Uterus (tissue), 3 donors: ENCODE measurements at regions not wholly inside any gene's neighbourhood (a gene's known extent, or its start where the extent isn't known, plus 50 kb on each side); places are given as distances from the start of the nearest gene placed in this dataset.

ENCODE experiments used
- DNase-seq, 2 donors: peaks; one replicate each; pipeline ENCODE4 v3.0.0-alpha.2; 2019 to 2020
- H3K27ac ChIP-seq, 2 donors: fragments of 200-600 bp; sonication (generic); 1 replicate in 1 of 2; 2 replicates in 1 of 2; pipeline ENCODE4 v1.5.1; 2016 to 2018
- H3K27me3 ChIP-seq, 2 donors: fragments of 200-600 bp; sonication (generic); one replicate each; pipeline ENCODE4 v1.5.1; 2018 to 2019; ENCODE audit warnings: control low read depth in 1 of 2
- H3K36me3 ChIP-seq, 2 donors: fragments of 200-600 bp; sonication (generic); one replicate each; pipeline ENCODE4 v1.5.1; 2019; ENCODE audit warnings: control low read depth in 1 of 2
- H3K4me1 ChIP-seq, 2 donors: fragments of 200-600 bp; sonication (generic); one replicate each; pipeline ENCODE4 v1.5.1; 2018 to 2019; ENCODE audit warnings: control low read depth in 1 of 2
- H3K4me3 ChIP-seq, 2 donors: fragments of 200-600 bp; sonication (generic); 1 replicate in 1 of 2; 2 replicates in 1 of 2; pipeline ENCODE4 v1.5.1; 2018 to 2019; ENCODE audit warnings: mild to moderate bottlenecking in 1 of 2
- H3K9me3 ChIP-seq, 2 donors: fragments of 200-600 bp; sonication (generic); one replicate each; pipeline ENCODE4 v1.5.1; 2019; ENCODE audit warnings: control low read depth in 1 of 2
- POLR2A ChIP-seq, 2 donors: fragments of 450-650 bp; IDR thresholded peaks; one replicate each; pipeline ENCODE4 v1.6.1; 2016; ENCODE audit warnings: antibody characterized with exemption in 2 of 2, mild to moderate bottlenecking in 1 of 2, moderate library complexity in 1 of 2
- intact Hi-C: fragments of 100-400 bp; cut with DNase I; formaldehyde crosslinking; loops from one replicate; pipeline ENCODE4 v1.15.1; 2023; ENCODE audit warnings: low total_unique reads
- TF ChIP-seq, protein P1 (sequence below), 4 experiments: fragments of 200-600 bp in 2 of 4; fragments of 450-650 bp in 2 of 4; sonication (generic) in 2 of 4; IDR thresholded peaks; one replicate each; pipeline ENCODE4 v1.5.1; 2016 to 2019; ENCODE audit warnings: antibody characterized with exemption in 4 of 4, mild to moderate bottlenecking in 2 of 4, moderate library complexity in 1 of 4
- donor health status: DM: yes; HTN: yes; CAD: no.

GRCh38 chr10:113285305-113285704, 267.5 kb upstream of the HABP2 start:
- intact Hi-C loops: no loop called here
- Histone ChIP-seq H3K4me3 (no peak overlapping the region), H3K27me3 (no peaks in the 10 kb centered on the region), H3K27ac (no peak overlapping the region), H3K36me3 (no peaks in the 10 kb centered on the region), H3K4me1 (no peaks in the 10 kb centered on the region), H3K9me3 (no peaks in the 10 kb centered on the region)
- TF ChIP-seq, protein P1, sequence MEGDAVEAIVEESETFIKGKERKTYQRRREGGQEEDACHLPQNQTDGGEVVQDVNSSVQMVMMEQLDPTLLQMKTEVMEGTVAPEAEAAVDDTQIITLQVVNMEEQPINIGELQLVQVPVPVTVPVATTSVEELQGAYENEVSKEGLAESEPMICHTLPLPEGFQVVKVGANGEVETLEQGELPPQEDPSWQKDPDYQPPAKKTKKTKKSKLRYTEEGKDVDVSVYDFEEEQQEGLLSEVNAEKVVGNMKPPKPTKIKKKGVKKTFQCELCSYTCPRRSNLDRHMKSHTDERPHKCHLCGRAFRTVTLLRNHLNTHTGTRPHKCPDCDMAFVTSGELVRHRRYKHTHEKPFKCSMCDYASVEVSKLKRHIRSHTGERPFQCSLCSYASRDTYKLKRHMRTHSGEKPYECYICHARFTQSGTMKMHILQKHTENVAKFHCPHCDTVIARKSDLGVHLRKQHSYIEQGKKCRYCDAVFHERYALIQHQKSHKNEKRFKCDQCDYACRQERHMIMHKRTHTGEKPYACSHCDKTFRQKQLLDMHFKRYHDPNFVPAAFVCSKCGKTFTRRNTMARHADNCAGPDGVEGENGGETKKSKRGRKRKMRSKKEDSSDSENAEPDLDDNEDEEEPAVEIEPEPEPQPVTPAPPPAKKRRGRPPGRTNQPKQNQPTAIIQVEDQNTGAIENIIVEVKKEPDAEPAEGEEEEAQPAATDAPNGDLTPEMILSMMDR (IDR thresholded peaks at IDR 0.05): no peak
- no peak for TF ChIP-seq POLR2A (IDR thresholded peaks at IDR 0.05)
- DNase-seq: no peak

DNA sequence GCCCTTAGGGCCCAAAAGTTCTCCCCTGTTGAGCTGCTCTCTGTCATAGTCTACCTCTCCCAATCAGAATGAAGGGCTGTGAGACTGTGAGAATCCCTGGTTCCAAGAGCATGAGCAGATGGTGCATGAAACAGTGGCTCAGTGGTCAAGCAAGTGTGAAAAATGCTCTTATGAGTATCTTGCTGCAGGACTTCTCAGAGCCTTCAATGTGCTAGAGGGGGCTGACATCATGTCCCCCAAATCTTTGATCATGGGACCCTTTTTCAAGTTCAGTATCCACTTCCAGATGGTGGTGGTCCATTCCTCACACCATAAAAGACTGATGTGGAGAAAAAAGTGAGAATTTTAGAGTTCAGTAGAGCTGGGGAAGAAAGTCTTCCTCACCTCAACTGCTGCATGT, 265.3 kb upstream of the HABP2 start:
- H3K36me3 ChIP-seq: no peaks in the 10 kb centered on the region
- H3K4me1 ChIP-seq: no peaks in the 10 kb centered on the region
- no peak overlapping the region for H3K27ac ChIP-seq
- intact Hi-C loops: no loop called here
- H3K9me3 ChIP-seq: no peaks in the 10 kb centered on the region
- DNase-seq: no peak
- no peaks in the 10 kb centered on the region for H3K27me3 ChIP-seq
- no peak for TF ChIP-seq POLR2A (IDR thresholded peaks at IDR 0.05)
- H3K4me3 ChIP-seq: no peak overlapping the region

DNA sequence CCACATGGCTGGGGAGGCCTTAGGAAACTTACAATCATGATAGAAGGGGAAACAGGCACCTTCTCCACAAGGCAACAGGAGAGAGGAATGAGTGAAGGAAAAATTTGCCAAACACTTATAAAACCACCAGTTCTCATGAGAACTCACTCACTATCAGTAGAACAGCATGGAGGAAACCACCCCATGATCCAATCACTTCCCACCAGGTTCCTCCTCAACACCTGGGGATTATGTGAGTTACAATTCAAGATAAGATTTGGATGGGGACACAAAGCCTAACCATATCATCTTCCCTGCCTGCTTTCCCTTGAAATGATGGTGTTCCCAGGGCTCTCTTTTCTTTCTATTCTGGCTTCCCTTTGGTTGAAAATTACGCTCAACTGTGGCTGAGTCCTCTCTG, 262.7 kb upstream of the HABP2 start:
- Histone ChIP-seq H3K9me3 (no peaks in the 10 kb centered on the region), H3K27ac (no peak overlapping the region), H3K36me3 (no peaks in the 10 kb centered on the region), H3K4me1 (no peaks in the 10 kb centered on the region), H3K4me3 (no peak overlapping the region), H3K27me3 (no peaks in the 10 kb centered on the region)
- intact Hi-C loops: no loop called here
- TF ChIP-seq POLR2A (IDR thresholded peaks at IDR 0.05): no peak
- TF ChIP-seq, protein P1 (IDR thresholded peaks at IDR 0.05): no peak
- no peak for DNase-seq

DNA sequence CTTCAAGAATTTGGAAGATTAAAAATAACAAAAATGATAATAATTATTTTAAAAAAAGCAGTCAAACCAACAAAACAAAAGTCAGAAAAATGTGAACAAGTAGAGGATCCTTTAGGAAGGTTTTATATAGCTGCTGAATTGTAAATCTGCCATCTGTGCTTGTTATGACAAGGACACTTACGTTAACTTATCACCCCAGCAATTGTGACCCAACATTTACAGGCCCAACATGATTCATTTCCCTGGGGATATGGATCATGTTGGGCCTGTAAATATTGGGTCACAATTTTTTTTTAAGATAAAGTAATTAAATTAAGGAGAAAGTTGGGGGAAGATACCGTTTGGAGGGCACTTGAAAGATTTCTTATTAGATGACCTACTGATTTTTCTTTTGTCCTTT, 261.4 kb upstream of the HABP2 start:
- Histone ChIP-seq H3K27me3 (no peaks in the 10 kb centered on the region), H3K4me3 (no peak overlapping the region), H3K27ac (no peak overlapping the region), H3K4me1 (no peaks in the 10 kb centered on the region), H3K9me3 (no peaks in the 10 kb centered on the region), H3K36me3 (no peaks in the 10 kb centered on the region)
- TF ChIP-seq, protein P1 (IDR thresholded peaks at IDR 0.05): no peak
- no peak for TF ChIP-seq POLR2A (IDR thresholded peaks at IDR 0.05)
- intact Hi-C loops: no loop called here
- no peak for DNase-seq

DNA sequence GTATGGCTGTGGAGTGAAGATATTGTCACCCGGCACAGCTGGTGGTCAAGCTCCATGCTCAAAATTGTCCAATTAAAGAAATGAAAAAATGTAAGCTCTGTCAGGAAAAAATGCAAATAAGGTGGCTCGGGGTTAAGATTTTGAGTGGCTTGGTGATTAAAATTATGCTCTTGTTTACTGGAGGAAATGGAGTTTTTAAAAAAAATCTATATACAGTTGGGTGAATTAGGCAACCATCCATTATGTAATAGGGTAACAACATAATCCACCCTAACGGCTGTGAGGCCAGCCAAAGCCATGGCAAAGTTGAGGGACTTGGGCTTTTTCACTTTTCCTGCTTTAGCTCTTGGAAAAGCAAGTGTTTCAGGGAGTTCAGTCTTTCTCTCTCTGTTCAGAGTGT, 260.8 kb upstream of the HABP2 start:
- H3K27ac ChIP-seq: no peak overlapping the region
- H3K4me3 ChIP-seq: no peak overlapping the region
- no peaks in the 10 kb centered on the region for H3K9me3 ChIP-seq
- no peaks in the 10 kb centered on the region for H3K4me1 ChIP-seq
- intact Hi-C loops: no loop called here
- H3K36me3 ChIP-seq: no peaks in the 10 kb centered on the region
- DNase-seq: no peak
- no peaks in the 10 kb centered on the region for H3K27me3 ChIP-seq
- no peak for TF ChIP-seq POLR2A (IDR thresholded peaks at IDR 0.05)
- TF ChIP-seq, protein P1 (IDR thresholded peaks at IDR 0.05): no peak

- DNase-seq: no peak
- Histone ChIP-seq H3K9me3 (no peaks in the 10 kb centered on the region), H3K27ac (no peak overlapping the region), H3K4me3 (no peak overlapping the region), H3K36me3 (no peaks in the 10 kb centered on the region), H3K4me1 (no peaks in the 10 kb centered on the region), H3K27me3 (no peaks in the 10 kb centered on the region)
- intact Hi-C loops: no loop called here
- TF ChIP-seq, protein P1 (IDR thresholded peaks at IDR 0.05): no peak
- TF ChIP-seq POLR2A (IDR thresholded peaks at IDR 0.05): no peak
These were observed 260.1 kb upstream of the HABP2 start for GRCh38 chr10:113292743-113293142.
